Psoas muscle (tissue), 7 donors: ENCODE measurements at regions not wholly inside any gene's neighbourhood (a gene's known extent, or its start where the extent isn't known, plus 50 kb on each side); places are given as distances from the start of the nearest gene placed in this dataset.

Experiments used
- ATAC-seq, 4 donors: fragments of 200-7000 bp; cut with Tn5 transposase; one replicate each; pipeline ENCODE4 v1.9.1; 2020; ENCODE audit warnings: moderate library complexity in 3 of 4, mild to moderate bottlenecking in 2 of 4
- DNase-seq, 2 donors: peaks; one replicate each; pipeline ENCODE4 v3.0.0-alpha.2; 2020
- H3K27ac ChIP-seq: fragments of 200-600 bp; one replicate; pipeline ENCODE4 v1.8.0; 2022
- H3K27me3 ChIP-seq, 3 donors: fragments of 200-600 bp in 1 of 3; one replicate each; pipeline versions ENCODE4 v1.6.1 to v1.8.0; 2013 to 2022; ENCODE audit warnings: low read length in 2 of 3, mild to moderate bottlenecking in 2 of 3, moderate library complexity in 1 of 3; ENCODE audit not compliant: insufficient read depth in 3 of 3
- H3K36me3 ChIP-seq, 2 donors: fragments of 200-600 bp in 1 of 2; one replicate each; pipeline versions ENCODE4 v1.6.1 to v1.8.0; 2013 to 2022; ENCODE audit warnings: low read depth in 1 of 2, mild to moderate bottlenecking in 1 of 2, moderate library complexity in 1 of 2; ENCODE audit not compliant: insufficient read depth in 1 of 2
- H3K4me1 ChIP-seq: fragments of 200-600 bp; one replicate; pipeline ENCODE4 v1.8.0; 2022
- H3K4me3 ChIP-seq: fragments of 200-600 bp; one replicate; pipeline ENCODE4 v1.8.0; 2022; ENCODE audit warnings: mild to moderate bottlenecking
- H3K9me3 ChIP-seq: fragments of 200-600 bp; one replicate; pipeline ENCODE4 v1.8.0; 2022
- WGBS, 3 donors: extraction: QIAGEN DNeasy Blood & Tissue Kit; methylation state at CpG; one replicate each; pipeline versions ENCODE4 v1.1.6 to v1.1.7; 2013; 5-methylcytosine and 5-hydroxymethylcytosine counted together
- intact Hi-C, 2 donors: fragments of 100-400 bp; cut with DNase I; formaldehyde crosslinking; loops; one replicate each; pipeline versions ENCODE4 v1.11.0 to v1.14.2; 2022
- TF ChIP-seq, protein P1 (sequence below): fragments of 200-600 bp; IDR thresholded peaks from one replicate; pipeline ENCODE4 v1.8.0; 2022; ENCODE audit warnings: antibody characterized with exemption
- donor health status: healthy with polysubstance abuse.
- donor health status: DM: no; HTN: no; CAD: no; lungs with moderate emphysema.
- donor health status: Bipolar disorder and iron deficiency.
- donor health status: healthy.
- donor health status: DM: yes; HTN: yes; CAD: no.
- donor health status: DM: no; HTN: no; CAD: no.
- donor health status: DM: yes; HTN: yes; CAD: no.

DNA sequence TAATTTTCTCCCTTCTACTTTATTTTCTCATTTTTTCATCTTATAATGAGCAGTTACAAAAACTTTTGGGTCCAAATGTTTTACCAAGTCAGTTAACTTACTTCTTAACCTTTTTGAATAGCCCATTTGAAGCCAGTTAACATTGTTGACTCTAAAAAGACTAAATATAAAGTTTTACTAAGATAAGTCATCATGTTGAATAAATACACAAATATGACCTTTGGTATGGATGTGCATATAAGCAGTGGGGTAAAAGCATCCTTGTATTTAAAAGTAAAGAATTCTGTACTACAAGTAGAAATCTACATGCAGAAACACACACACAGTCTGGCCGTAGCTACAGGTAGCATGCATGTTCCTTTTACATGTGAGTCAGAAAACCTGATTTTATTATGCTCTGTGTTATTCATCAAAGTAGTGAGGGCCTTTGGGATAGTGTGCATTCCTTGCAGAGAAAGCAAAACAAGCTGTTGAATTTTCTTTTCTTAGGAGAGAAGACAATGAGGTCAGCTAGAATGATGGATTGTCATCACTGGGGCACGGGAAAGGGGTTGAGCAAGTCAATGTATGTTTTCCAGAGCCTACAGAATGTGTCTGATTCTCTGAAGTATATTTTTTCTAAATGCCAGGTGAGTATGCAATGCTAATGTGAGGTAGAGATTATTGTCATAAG, 533.2 kb upstream of the AGA start:
- TF ChIP-seq, protein P1, sequence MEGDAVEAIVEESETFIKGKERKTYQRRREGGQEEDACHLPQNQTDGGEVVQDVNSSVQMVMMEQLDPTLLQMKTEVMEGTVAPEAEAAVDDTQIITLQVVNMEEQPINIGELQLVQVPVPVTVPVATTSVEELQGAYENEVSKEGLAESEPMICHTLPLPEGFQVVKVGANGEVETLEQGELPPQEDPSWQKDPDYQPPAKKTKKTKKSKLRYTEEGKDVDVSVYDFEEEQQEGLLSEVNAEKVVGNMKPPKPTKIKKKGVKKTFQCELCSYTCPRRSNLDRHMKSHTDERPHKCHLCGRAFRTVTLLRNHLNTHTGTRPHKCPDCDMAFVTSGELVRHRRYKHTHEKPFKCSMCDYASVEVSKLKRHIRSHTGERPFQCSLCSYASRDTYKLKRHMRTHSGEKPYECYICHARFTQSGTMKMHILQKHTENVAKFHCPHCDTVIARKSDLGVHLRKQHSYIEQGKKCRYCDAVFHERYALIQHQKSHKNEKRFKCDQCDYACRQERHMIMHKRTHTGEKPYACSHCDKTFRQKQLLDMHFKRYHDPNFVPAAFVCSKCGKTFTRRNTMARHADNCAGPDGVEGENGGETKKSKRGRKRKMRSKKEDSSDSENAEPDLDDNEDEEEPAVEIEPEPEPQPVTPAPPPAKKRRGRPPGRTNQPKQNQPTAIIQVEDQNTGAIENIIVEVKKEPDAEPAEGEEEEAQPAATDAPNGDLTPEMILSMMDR = no peak
- Histone ChIP-seq H3K4me3 (no peak overlapping the region), H3K27me3 (no peaks in the 10 kb centered on the region), H3K9me3 (no peaks in the 10 kb centered on the region), H3K4me1 (no peaks in the 10 kb centered on the region), H3K36me3 (no peaks in the 10 kb centered on the region), H3K27ac (no peak overlapping the region)
- intact Hi-C loops = no loop called here
- ATAC-seq = no peak
- no peak for DNase-seq
- 50 to 64% (median 51%) methylated on average over 2 of the region's 2 CpGs for WGBS, 3 donors

- TF ChIP-seq, protein P1 = no peak
- DNase-seq (no peak), ATAC-seq (no peak)
- H3K36me3 ChIP-seq = no peaks in the 10 kb centered on the region
- intact Hi-C loops = no loop called here
- no peaks in the 10 kb centered on the region for H3K9me3 ChIP-seq
- no peak overlapping the region for H3K4me3 ChIP-seq
- no peaks in the 10 kb centered on the region for H3K27me3 ChIP-seq
- H3K4me1 ChIP-seq = no peaks in the 10 kb centered on the region
- no peak overlapping the region for H3K27ac ChIP-seq
- WGBS, 3 donors = 84 to 91% (median 87%) methylated on average over 1 of the region's 1 CpG
Observed at GRCh38 chr4:177986236-177986635, 544.0 kb upstream of the AGA start.

DNA sequence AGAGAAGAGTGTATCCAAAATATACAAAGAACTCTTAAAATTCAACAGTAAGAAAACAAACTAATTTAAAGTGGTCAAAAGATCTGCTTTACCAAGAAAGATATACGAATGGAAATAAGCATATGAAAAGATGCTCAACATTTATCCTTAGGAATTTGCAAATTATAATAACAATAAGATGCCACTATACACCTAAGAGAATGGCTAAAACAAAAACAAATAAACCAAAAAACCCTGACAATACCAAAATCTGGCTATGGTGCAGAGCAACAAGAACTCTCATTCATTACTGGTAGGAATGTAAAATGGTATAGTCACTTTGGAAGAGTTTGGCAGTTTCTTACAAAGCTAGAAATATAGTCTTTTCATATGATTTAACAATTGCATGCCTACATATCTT, 545.7 kb upstream of the AGA start:
- H3K36me3 ChIP-seq = no peaks in the 10 kb centered on the region
- 49 to 62% (median 59%) methylated on average over 1 of the region's 1 CpG for WGBS, 3 donors
- no peaks in the 10 kb centered on the region for H3K9me3 ChIP-seq
- H3K27ac ChIP-seq = no peak overlapping the region
- intact Hi-C loops = no loop called here
- DNase-seq (no peak), ATAC-seq (no peak)
- H3K27me3 ChIP-seq = no peaks in the 10 kb centered on the region
- TF ChIP-seq, protein P1 = no peak
- no peaks in the 10 kb centered on the region for H3K4me1 ChIP-seq
- no peak overlapping the region for H3K4me3 ChIP-seq

DNA sequence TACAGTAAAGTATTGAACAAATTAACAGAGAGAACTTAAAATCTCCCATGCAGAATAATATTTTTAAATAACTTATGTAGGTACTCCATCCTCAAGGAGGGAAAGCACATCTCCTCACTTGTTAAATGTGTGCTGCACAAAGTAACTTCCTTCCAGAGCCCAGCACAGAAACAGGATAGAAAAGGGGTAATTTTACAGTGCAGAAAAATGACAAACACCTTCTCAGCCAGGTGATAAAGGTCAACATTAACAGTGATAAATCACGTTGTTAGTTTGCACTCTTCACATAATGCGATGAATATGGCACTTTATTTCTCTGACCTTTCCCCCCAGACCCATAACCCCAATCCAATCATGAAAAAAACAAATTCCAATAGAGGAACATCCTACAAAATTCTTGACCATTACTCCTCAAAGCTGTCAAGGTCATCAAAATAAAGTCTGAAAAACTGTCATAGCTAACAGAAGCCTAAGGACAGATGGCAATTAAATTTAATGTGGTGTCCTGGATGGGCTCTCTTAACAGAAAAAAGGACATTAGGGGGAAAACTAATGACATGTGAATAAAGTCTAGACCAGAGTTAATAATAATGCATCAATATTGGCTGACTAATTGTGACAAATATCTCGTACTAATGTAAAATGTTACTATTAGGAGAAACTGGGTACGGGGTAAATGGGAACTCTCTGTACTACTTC, 547.4 kb upstream of the AGA start:
- Histone ChIP-seq H3K4me1 (no peaks in the 10 kb centered on the region), H3K27me3 (no peaks in the 10 kb centered on the region), H3K4me3 (no peak overlapping the region), H3K27ac (no peak overlapping the region), H3K36me3 (no peaks in the 10 kb centered on the region), H3K9me3 (no peaks in the 10 kb centered on the region)
- TF ChIP-seq, protein P1 = no peak
- WGBS, 3 donors = 71 to 74% (median 72%) methylated on average over 4 of the region's 4 CpGs
- intact Hi-C loops = no loop called here
- no peak for ATAC-seq
- no peak for DNase-seq
